ENCODE measurements at regions not wholly inside any gene's neighbourhood (a gene's known extent, or its start where the extent isn't known, plus 50 kb on each side); places are given as distances from the start of the nearest gene placed in this dataset.

- ATAC-seq: no peak
- TF ChIP-seq ESRRG (CRISPR knock-in tag; IDR thresholded peaks at IDR 0.05): no peak
- no peak for TF ChIP-seq CREB5 (CRISPR knock-in tag; IDR thresholded peaks at IDR 0.05; ENCODE audit: low read depth)
- no peak for TF ChIP-seq ISL1 (CRISPR knock-in tag; IDR thresholded peaks at IDR 0.05)
- TF ChIP-seq, protein P1, sequence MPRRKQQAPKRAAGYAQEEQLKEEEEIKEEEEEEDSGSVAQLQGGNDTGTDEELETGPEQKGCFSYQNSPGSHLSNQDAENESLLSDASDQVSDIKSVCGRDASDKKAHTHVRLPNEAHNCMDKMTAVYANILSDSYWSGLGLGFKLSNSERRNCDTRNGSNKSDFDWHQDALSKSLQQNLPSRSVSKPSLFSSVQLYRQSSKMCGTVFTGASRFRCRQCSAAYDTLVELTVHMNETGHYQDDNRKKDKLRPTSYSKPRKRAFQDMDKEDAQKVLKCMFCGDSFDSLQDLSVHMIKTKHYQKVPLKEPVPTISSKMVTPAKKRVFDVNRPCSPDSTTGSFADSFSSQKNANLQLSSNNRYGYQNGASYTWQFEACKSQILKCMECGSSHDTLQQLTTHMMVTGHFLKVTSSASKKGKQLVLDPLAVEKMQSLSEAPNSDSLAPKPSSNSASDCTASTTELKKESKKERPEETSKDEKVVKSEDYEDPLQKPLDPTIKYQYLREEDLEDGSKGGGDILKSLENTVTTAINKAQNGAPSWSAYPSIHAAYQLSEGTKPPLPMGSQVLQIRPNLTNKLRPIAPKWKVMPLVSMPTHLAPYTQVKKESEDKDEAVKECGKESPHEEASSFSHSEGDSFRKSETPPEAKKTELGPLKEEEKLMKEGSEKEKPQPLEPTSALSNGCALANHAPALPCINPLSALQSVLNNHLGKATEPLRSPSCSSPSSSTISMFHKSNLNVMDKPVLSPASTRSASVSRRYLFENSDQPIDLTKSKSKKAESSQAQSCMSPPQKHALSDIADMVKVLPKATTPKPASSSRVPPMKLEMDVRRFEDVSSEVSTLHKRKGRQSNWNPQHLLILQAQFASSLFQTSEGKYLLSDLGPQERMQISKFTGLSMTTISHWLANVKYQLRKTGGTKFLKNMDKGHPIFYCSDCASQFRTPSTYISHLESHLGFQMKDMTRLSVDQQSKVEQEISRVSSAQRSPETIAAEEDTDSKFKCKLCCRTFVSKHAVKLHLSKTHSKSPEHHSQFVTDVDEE (CRISPR knock-in tag; IDR thresholded peaks at IDR 0.05): no peak
- TF ChIP-seq CSDC2 (CRISPR knock-in tag; IDR thresholded peaks at IDR 0.05): no peak
- TF ChIP-seq, protein P2, sequence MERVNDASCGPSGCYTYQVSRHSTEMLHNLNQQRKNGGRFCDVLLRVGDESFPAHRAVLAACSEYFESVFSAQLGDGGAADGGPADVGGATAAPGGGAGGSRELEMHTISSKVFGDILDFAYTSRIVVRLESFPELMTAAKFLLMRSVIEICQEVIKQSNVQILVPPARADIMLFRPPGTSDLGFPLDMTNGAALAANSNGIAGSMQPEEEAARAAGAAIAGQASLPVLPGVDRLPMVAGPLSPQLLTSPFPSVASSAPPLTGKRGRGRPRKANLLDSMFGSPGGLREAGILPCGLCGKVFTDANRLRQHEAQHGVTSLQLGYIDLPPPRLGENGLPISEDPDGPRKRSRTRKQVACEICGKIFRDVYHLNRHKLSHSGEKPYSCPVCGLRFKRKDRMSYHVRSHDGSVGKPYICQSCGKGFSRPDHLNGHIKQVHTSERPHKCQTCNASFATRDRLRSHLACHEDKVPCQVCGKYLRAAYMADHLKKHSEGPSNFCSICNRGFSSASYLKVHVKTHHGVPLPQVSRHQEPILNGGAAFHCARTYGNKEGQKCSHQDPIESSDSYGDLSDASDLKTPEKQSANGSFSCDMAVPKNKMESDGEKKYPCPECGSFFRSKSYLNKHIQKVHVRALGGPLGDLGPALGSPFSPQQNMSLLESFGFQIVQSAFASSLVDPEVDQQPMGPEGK (CRISPR knock-in tag; IDR thresholded peaks at IDR 0.05; ENCODE audit: borderline replicate concordance): no peak
- TF ChIP-seq ZC3H10 (CRISPR knock-in tag; IDR thresholded peaks at IDR 0.05): no peak
- TF ChIP-seq ZNF8 (CRISPR knock-in tag; IDR thresholded peaks at IDR 0.05): no peak
- TF ChIP-seq ZFP30 (CRISPR knock-in tag; IDR thresholded peaks at IDR 0.05): no peak
- TF ChIP-seq OSR1 (CRISPR knock-in tag; IDR thresholded peaks at IDR 0.05): no peak
- TF ChIP-seq TOX (CRISPR knock-in tag; IDR thresholded peaks at IDR 0.05; ENCODE audit: borderline replicate concordance): no peak
- TF ChIP-seq, protein P3, sequence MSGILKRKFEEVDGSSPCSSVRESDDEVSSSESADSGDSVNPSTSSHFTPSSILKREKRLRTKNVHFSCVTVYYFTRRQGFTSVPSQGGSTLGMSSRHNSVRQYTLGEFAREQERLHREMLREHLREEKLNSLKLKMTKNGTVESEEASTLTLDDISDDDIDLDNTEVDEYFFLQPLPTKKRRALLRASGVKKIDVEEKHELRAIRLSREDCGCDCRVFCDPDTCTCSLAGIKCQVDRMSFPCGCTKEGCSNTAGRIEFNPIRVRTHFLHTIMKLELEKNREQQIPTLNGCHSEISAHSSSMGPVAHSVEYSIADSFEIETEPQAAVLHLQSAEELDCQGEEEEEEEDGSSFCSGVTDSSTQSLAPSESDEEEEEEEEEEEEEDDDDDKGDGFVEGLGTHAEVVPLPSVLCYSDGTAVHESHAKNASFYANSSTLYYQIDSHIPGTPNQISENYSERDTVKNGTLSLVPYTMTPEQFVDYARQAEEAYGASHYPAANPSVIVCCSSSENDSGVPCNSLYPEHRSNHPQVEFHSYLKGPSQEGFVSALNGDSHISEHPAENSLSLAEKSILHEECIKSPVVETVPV (CRISPR knock-in tag; IDR thresholded peaks at IDR 0.05): no peak
- no peak for TF ChIP-seq SNAI2 (CRISPR knock-in tag; IDR thresholded peaks at IDR 0.05)
- no peak for TF ChIP-seq ZFP3 (CRISPR knock-in tag; IDR thresholded peaks at IDR 0.05)
- no peak for TF ChIP-seq PPARA (CRISPR knock-in tag; IDR thresholded peaks at IDR 0.05; ENCODE audit: borderline replicate concordance)
- no peak for TF ChIP-seq ZNF565 (CRISPR knock-in tag; conservative IDR thresholded peaks at IDR 0.05; ENCODE audit: low read depth)
Measured at GRCh38 chr7:1321411-1322239, 89.0 kb downstream of the UNCX start.

DNA sequence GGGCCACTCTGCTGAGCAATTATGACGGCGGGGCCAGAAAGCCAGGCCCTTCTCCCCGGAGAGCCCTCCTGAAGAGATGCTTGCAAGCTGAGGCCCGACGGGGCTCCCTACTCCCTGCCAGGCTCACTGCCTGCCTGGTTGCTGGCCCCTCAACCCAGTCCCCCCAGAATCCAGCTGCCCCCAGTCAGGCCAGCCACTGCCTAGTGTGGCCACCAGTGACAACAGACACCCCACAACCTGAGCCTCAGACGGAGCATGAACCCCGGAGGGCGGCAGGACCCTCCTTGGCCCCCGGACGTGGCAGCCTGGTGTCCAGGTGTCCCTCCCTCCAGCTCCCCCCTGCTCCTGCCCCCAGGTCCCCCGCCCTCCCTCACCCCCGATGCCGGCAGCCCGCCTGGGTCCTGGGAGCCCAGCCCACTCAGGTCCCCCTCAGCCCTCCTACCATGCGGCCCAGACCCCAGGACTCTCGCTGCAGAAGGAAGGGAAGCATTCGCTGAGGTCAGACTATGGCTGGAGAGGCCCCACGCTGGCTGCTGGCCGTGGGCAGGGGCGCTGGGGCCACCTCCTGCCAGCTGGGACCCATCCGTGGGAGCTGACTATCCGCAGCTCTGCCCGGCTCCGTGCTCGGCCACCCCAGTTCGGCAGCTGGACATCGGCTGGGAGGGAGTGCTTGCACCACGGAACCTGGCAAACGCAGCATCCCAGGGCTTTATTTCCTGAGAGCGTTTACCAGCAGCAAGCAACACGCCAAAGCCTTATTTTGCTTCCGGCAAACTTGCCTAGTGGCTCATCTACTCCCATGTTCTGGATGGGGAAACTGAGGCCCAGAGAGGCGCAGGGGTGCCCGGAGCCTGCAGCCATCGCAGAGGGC, 89.8 kb downstream of the UNCX start:
- peak; percentile 13; the same call in 2 of the 3 replicates for ATAC-seq
- TF ChIP-seq RARB (CRISPR knock-in tag; IDR thresholded peaks at IDR 0.05) (no peak), ZNF8 (CRISPR knock-in tag; IDR thresholded peaks at IDR 0.05) (no peak), ZFP30 (CRISPR knock-in tag; IDR thresholded peaks at IDR 0.05) (no peak), ESRRG (CRISPR knock-in tag; IDR thresholded peaks at IDR 0.05) (no peak), ISL1 (CRISPR knock-in tag; IDR thresholded peaks at IDR 0.05) (no peak), GLIS3 (CRISPR knock-in tag; IDR thresholded peaks at IDR 0.05) (no peak), CSDC2 (CRISPR knock-in tag; IDR thresholded peaks at IDR 0.05) (no peak), ARNTL (CRISPR knock-in tag; IDR thresholded peaks at IDR 0.05; ENCODE audit: borderline replicate concordance, low read depth) (no peak), CREB5 (CRISPR knock-in tag; IDR thresholded peaks at IDR 0.05; ENCODE audit: low read depth) (no peak), ZFP3 (CRISPR knock-in tag; IDR thresholded peaks at IDR 0.05) (no peak), ZC3H10 (CRISPR knock-in tag; IDR thresholded peaks at IDR 0.05) (no peak)
- TF ChIP-seq, protein P2 (CRISPR knock-in tag; IDR thresholded peaks at IDR 0.05; ENCODE audit: borderline replicate concordance): no peak
- TF ChIP-seq, protein P3 (CRISPR knock-in tag; IDR thresholded peaks at IDR 0.05): no peak

All from SK-N-SH treated with all-trans-retinoic acid at 6 μM for 48 hours (cell line).